ENCODE measurements at regions not wholly inside any gene's neighbourhood (a gene's known extent, or its start where the extent isn't known, plus 50 kb on each side); places are given as distances from the start of the nearest gene placed in this dataset.

- Histone ChIP-seq H3K36me3 (no peaks in the 10 kb centered on the region), H3K27ac (no peak overlapping the region), H3K9me3 (ENCODE audit: low read depth) (no peaks in the 10 kb centered on the region), H3K4me3 (no peak overlapping the region), H3K27me3 (no peaks in the 10 kb centered on the region), H3K4me1 (ENCODE audit: low read depth) (no peaks in the 10 kb centered on the region)
- TF ChIP-seq, protein P1, sequence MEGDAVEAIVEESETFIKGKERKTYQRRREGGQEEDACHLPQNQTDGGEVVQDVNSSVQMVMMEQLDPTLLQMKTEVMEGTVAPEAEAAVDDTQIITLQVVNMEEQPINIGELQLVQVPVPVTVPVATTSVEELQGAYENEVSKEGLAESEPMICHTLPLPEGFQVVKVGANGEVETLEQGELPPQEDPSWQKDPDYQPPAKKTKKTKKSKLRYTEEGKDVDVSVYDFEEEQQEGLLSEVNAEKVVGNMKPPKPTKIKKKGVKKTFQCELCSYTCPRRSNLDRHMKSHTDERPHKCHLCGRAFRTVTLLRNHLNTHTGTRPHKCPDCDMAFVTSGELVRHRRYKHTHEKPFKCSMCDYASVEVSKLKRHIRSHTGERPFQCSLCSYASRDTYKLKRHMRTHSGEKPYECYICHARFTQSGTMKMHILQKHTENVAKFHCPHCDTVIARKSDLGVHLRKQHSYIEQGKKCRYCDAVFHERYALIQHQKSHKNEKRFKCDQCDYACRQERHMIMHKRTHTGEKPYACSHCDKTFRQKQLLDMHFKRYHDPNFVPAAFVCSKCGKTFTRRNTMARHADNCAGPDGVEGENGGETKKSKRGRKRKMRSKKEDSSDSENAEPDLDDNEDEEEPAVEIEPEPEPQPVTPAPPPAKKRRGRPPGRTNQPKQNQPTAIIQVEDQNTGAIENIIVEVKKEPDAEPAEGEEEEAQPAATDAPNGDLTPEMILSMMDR (IDR thresholded peaks at IDR 0.05; ENCODE audit: low read depth, low read length): no peak
- no peak for DNase-seq (ENCODE audit: low read depth in 1 of 2, low spot score in 1 of 2)
Measured at GRCh38 chr2:12971581-12972365, 255.0 kb downstream of the TRIB2 start.

GRCh38 chr2:12978066-12978835 lies 261.5 kb downstream of the TRIB2 start:
- H3K27ac ChIP-seq: no peak overlapping the region
- no peaks in the 10 kb centered on the region for H3K9me3 ChIP-seq (ENCODE audit: low read depth)
- no peaks in the 10 kb centered on the region for H3K27me3 ChIP-seq
- TF ChIP-seq, protein P1 (IDR thresholded peaks at IDR 0.05; ENCODE audit: low read depth, low read length): no peak
- no peak overlapping the region for H3K4me3 ChIP-seq
- H3K4me1 ChIP-seq (ENCODE audit: low read depth): no peaks in the 10 kb centered on the region
- H3K36me3 ChIP-seq: no peaks in the 10 kb centered on the region
- no peak for DNase-seq (ENCODE audit: low read depth in 1 of 2, low spot score in 1 of 2)

GRCh38 chr2:12979066-12979465 lies 262.3 kb downstream of the TRIB2 start:
- Histone ChIP-seq H3K27me3 (no peaks in the 10 kb centered on the region), H3K4me1 (ENCODE audit: low read depth) (no peaks in the 10 kb centered on the region), H3K27ac (no peak overlapping the region), H3K9me3 (ENCODE audit: low read depth) (no peaks in the 10 kb centered on the region), H3K4me3 (no peak overlapping the region), H3K36me3 (no peaks in the 10 kb centered on the region)
- DNase-seq (ENCODE audit: low read depth in 1 of 2, low spot score in 1 of 2): no peak
- TF ChIP-seq, protein P1 (IDR thresholded peaks at IDR 0.05; ENCODE audit: low read depth, low read length): no peak

- Histone ChIP-seq H3K4me1 (ENCODE audit: low read depth) (no peaks in the 10 kb centered on the region), H3K27ac (no peak overlapping the region), H3K4me3 (no peak overlapping the region), H3K36me3 (no peaks in the 10 kb centered on the region), H3K27me3 (no peaks in the 10 kb centered on the region), H3K9me3 (ENCODE audit: low read depth) (no peaks in the 10 kb centered on the region)
- DNase-seq (ENCODE audit: low read depth in 1 of 2, low spot score in 1 of 2): peak in 1 of 2 donors; percentile 50
- TF ChIP-seq, protein P1 (IDR thresholded peaks at IDR 0.05; ENCODE audit: low read depth, low read length): no peak
Measured at GRCh38 chr2:12980817-12981216, 264.1 kb downstream of the TRIB2 start.

DNA sequence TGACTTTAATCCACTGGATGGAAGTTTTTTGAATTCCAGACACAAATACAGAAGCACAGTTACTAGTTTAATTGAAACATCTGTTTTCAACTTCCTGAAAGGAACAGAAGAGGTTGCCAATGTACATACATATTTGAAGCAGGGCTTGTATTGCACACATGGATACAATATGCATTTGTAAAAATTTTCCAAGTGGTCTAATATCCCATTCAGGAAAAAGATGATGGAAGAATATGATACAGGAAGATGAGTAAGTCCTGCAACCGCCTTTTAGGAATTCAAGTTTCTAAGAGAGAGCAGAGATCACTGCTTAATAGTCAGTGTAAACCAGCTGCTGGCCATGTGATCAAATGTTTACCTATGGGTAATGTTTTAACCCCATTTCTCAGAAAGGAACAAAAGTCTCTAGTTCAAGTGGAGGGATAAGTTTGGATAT lies 265.4 kb downstream of the TRIB2 start:
- Histone ChIP-seq H3K27me3 (no peaks in the 10 kb centered on the region), H3K4me1 (ENCODE audit: low read depth) (no peaks in the 10 kb centered on the region), H3K4me3 (no peak overlapping the region), H3K9me3 (ENCODE audit: low read depth) (no peaks in the 10 kb centered on the region), H3K27ac (no peak overlapping the region), H3K36me3 (no peaks in the 10 kb centered on the region)
- TF ChIP-seq, protein P1 (IDR thresholded peaks at IDR 0.05; ENCODE audit: low read depth, low read length): no peak
- DNase-seq (ENCODE audit: low read depth in 1 of 2, low spot score in 1 of 2): peak in 1 of 2 donors; percentile 22

Data from cardiac muscle cell (in vitro differentiated cells and primary cell).